ENCODE measurements at regions not wholly inside any gene's neighbourhood (a gene's known extent, or its start where the extent isn't known, plus 50 kb on each side); places are given as distances from the start of the nearest gene placed in this dataset.
A peak's percentile ranks its signal among the peaks of the same experiment; 100 is the strongest.

DNA sequence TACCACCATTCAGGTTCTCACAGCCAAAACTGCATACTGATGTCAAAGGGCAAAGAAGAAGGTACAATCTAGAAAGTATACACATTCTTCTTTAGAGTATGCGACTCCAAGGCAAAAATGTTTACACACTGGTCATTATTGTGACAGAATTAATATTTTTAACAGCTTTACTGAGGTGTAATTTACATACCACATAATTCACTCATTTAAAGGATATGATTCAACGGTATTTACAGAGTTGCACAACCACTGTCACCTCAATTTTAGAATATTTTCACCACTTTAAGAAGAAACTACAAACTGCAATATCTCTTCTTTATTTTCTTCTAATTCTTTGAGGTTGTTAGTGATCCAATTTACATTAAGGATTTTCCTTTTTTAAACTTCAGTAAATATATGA is 325.4 kb upstream of the SMIM31 start:
- DNase-seq: no peak

DNA sequence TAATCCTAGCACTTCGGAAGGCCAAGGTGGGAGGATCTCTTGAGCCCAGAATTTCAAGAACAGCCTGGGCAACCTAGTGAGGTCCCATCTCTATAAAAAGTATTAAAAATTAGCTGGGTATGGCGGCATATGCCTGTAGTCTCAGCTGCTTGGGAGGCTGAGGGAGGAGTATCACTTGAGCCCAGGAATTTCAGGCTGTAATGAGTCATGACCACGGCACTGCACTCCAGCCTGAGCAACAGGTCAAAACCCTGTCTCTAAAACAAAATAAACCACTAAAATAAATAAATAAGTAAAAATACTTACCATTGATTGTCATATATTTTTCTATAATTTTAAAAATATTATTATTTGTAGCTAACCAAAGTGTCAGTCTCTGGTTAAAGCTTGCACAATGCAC is 315.6 kb upstream of the SMIM31 start:
- no peak for DNase-seq

DNA sequence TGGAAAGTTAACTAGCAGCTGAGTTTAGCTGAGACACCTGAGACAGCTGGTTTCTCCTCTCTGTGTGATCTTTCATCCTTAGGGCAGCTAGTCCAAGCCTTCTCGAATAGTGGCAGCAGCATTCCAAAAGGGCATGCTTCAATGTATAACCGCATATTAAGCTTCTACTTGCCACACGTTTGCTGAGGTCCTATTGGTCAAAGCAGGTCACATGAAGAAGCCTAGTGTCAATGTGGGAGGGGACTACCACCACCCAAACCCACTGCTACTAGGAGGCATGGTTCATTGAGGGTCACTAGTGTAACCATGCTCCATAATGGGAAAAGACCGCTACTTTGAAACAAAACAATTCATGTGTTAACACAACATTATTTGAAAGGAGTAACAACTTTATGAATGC is 314.9 kb upstream of the SMIM31 start:
- DNase-seq: no peak

DNA sequence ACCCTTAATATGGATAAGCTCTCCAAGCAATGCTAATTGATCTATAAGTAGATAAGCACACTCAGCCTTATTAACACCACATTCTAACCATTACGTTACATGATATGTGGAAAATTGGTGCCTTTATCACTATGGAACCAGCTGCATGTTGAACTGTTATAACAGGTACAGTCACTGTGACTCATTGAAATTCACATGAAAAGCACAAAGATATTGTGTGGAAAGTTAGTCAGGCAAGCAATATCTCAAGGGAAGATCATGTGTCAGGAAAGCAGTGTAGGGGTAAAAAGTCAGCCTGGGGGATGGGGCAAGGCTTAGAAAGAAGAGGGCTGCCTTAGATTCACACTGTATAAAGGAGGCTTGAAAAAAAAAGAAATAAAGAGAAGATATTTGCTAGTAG is 313.7 kb upstream of the SMIM31 start:
- DNase-seq: no peak

DNA sequence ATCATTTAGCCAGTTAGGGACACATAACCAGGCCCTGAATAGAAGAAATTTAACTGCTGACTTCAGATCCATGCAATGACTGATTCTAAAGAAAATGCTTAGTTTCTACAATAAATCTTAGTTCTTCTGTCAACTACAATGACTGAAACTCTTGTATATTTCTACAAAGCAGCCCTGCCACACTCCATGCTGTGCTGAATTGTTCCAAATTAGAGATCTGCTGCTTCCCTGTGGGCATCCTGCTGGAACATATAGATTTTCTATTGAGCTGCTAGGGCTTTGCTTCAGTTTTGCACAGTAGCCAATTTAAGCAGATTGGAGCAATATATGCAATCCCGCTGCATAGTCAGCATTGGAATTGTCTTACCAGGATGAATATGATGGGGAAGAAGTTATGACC is 312.8 kb upstream of the SMIM31 start:
- DNase-seq: no peak

DNA sequence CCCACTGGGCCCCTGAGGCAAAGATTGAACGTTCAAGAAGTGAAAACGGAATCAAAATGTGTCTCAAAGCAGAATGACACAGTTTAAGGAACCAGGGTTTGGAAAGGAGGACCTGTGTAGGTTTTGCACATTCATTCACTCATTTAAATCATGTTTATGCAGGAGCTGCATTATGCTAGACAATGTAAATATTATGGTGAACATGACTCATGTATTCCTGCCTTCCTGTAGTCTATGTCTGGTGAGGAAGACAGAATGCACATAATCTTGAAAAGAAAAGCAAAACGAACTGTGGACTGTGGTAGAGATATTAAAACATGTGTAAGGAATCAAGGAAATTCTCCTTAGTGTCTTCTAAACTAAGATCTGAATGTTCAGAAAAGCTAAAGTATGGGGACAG is 311.8 kb upstream of the SMIM31 start:
- no peak for DNase-seq

DNA sequence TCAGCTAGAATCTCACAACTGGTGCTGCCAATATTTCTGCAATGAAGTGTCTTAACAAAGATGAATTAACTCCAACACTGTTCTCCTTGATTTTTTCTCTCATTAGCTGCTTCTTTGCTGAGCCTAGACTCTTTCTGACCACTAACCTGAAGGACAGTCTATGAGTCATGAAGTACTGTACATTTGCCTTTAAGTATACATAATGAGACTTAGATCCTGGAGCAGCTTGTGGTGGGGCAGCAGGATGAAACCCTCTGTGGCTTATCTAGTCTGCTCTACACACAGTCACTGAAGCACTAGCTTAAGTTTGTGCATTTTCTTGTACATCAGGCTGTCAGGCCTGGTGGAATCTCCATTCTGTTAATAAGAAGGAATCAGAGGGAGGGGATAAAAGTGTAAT is 307.4 kb upstream of the SMIM31 start:
- no peak for DNase-seq

DNA sequence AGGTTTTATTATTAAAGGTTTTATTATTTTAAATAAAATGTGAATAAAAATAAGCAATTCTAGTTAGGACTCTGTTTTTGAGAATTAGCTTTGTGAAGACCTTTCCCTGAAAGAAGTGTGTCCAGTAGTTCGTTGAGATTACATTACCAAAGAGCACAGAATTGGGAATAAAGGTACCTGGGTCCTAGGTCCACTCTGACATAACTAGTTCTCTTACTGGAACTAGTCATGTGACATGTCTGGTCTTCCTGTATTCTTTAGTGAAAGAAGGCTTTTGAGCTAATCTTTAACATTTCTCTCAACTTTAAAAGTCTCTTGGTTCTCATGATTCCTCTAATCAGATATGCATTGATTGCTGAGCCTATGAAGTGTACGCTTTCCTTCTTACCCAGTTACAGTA is 292.0 kb upstream of the SMIM31 start:
- DNase-seq: no peak

DNA sequence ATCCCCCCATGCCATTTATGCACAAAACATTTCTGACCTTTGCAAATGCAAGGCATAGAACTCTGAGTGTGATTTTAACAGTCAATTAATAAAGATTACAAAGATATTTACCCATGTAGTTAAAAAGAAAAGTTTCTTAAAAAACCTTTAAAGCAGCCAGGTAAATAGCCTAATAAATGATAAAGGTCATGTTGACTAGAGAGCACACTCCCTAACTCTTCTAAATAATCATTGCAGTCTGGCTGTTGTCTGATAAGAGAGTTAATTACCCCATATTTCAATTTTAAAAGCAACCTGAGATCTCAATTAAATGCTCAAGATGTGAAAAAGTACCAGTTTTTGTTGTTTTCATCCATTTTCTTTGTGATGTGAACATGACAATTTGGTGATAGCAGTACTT is 291.5 kb upstream of the SMIM31 start:
- no peak for DNase-seq

DNA sequence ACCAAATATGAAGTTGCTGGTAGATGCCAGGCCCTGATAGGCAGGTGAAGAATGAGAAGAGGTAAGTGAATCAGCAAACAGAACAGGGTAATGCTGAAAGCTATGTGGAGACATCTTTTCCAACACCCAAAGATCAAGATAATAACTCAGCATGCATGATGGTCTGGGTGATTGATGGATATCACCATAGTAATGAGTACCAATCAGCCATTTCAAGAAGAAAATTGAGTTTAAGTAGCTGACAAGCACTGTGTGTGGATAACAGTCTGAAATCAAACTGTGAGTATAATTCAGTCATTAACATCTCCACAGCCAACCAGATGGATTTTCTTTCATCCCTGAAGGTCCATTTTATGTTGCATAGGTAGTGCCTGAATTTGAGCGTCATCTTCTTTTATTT is 289.6 kb upstream of the SMIM31 start:
- no peak for DNase-seq

DNA sequence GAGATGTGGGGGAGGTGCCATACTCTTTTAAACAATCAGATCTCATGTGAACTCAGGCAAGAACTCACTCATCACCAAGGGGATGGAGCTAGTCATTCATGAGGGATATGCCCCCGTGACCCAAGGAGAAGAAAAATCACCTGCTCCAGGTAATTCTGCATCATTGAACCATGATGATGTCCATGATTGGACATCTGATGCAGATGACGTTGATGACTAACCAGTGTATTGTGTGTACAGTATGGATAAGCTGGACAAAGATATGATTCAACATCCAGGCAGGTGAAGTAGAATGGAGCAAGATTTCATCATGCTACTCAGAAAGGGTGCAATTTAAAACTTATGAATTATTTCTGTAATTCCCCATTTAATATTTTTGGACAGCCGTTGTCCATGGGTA is 286.4 kb upstream of the SMIM31 start:
- no peak for DNase-seq

DNA sequence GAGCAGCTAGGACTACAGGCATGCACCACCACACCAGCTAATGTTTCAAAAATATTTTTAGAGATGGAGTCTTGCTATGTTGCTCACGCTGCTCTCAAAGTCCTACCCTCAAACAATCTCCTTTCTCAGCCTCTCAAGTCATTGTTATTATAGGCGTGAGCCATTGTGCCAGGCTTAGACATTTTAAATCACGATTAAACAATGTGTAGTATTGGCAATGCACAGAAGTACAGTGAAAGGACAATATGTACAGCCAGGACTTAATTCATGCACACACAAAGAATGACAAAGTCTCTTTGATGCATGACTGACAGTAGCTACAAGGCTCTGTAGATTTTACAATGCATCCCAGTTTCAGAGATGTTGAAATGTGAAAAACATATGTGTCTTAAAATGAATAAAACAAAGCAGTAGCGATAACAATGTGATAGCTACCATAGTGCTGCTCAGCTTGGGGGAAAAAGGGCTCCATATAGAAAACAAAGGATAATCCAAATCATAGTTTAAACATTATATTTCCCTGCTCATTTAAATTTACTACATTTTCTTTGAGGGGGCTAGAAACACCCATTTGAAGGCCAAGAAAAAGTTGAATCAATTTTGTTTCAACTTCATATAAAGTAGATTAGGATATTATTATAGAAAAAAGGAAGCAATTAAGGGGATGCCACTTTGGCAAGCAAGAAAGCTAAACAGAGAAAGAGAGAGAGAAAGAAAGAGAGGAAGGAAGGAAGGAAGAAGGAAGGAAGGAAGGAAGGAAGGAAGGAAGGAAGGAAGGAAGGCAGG is 272.4 kb upstream of the SMIM31 start:
- DNase-seq: no peak

DNA sequence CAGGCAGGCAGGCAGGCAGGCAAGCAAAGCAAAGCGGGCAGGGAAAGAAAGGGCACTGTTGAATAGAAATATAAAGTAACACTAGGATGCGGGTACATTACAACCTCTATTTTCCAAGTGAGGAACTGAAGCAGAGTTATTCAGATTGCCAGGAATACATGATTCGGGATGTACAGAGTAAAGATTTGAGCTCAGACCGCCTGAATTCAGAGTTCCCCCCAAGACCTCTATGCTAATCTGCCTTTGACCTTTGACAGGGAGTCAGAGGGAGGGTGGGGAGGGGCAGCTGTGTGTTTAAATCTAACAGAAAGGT is 271.9 kb upstream of the SMIM31 start:
- DNase-seq: no peak

DNA sequence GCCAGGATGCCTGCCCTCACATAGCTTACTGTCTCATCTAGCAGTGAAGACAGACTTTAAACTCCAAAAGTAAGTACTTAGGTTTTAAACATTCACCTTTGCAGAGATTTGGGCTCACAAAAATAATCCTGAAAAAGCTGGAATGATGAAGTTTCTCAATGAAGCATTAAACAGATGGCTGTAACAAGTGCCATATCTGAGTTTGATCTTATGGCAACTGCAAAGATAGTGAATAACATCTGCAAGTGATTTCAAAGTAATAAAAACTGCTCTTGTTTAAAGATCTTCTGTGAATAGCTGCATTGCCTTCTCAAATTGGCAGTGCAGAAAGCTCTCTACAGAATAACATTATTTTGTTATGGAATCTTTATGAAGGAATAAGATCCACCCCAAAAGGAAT is 271.2 kb upstream of the SMIM31 start:
- DNase-seq: no peak

DNA sequence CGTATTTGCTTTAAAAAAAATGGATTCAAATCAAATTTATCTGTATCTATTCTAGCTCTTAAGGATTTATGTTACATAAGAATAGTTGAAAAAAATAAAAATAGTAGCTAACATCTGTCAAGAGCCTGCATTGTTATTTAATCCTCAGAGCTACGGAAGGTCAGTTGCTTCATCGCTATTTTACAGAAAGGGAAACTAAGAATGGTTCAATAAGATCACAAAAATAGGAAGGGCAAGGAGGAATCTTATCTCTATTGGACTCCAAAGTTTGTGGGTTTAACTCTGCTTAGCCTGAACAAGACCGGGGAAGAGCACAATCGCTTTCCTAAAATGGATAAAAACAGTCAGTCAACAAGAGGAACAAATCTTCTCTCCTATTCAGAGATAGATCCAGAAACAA is 270.2 kb upstream of the SMIM31 start:
- no peak for DNase-seq

DNA sequence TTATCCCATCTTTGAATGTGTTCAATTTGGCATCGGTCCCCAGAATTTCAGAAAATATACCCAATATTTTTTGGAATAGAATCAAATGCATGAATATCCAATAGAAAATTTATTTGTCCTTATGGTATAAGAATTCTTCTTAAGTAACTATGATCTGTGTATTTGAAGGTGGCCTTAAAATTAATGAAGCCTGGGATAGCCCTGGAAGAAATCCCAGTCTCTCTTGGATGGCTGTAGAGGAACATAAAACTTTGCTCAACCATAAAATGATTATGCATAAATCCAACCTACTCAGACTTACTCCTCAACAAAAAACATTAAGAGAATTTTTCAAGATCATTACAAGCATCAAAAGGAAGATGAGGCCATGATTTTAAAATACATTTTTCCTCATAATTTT is 269.4 kb upstream of the SMIM31 start:
- no peak for DNase-seq

DNA sequence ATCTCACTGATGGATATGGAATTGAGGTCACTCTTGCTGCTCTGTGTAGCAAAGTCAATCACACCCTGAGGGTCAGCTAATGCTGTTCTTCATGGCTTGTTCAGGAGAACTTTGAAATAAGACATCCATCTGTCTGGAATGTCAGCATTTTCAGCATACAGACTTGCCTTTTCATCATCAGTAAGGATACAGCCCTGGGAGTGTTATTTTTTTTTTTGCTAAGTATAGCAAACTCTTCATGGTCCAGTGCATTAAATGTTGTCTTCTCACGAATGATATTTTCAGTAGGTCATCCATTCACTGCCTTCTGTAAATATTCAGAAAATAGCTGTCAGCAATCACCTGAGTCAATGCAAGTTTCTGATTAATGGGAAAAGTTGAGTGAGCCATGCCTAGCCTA is 268.8 kb upstream of the SMIM31 start:
- no peak for DNase-seq

DNA sequence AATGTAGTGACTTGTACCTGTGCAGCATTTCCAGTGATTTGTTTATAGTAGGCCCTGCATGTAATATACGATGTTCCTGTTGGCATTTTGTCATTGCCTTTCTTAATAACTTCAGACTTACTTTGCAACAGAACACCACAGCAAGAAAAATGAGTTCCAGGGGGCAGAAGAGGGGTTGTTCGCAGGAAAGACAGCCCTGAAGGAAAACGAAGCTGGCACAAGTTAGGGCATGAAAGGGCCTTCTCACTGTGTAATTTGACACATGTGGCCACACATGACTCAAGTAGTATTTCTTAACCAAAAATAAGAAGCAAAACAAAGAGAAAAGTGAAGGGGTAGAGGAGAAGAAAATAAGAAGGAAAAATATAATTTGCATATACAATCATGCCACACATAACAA is 265.8 kb upstream of the SMIM31 start:
- DNase-seq: no peak

DNA sequence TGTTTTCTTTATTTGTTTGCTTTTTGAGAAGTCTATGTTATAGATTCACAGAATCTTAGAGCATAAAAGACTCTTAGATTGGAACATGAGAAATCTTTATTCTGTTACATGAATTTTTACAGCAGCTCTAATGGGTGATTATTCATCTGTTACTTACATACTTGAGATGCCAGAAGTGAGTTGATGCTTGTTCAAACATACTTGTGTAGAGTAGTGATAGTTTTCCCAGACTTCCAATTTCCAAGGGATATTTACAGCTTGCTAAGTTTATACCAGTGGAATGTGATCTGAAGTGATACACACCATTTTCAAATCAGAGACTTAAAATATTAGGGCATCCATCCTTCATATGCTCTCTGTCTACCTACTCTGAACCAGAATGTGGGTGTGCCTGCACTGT is 252.9 kb upstream of the SMIM31 start:
- no peak for DNase-seq

DNA sequence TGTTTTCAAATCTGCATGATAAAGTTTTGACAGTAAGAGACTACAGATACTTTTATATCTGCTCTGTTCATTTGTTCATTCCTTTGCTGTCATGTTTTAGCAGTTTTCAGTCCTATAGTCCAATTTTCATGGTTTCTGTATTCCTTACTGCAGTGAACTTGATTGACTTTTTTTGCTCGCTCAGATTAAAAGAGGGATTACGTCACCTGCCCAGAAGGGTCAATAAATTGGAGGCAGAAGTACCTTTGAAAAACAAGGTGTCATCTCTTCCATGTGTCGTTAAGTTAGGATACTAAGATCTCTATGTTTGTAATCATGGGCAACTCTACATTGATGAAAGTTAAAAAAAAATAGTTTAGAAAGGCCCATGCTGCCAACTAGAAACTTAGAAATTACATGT is 250.1 kb upstream of the SMIM31 start:
- DNase-seq: no peak

DNA sequence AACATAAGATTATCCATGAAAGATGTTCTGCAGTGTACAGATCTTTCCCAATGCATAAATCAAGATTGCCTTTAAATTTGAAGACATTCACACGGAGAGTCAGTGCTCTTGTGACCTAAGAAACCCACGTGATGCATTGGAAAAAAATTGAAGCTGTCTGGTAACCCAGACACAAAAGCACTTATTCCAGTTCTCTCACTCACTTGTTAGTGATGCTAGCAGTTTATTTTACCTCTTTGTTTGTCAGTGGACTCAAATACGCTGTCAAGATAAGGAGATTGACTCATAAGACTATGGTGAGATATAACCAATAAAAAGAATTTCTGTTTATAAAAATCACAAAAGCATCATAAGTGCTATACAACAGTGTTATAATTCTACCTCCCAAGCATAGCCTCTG is 245.8 kb upstream of the SMIM31 start:
- no peak for DNase-seq

DNA sequence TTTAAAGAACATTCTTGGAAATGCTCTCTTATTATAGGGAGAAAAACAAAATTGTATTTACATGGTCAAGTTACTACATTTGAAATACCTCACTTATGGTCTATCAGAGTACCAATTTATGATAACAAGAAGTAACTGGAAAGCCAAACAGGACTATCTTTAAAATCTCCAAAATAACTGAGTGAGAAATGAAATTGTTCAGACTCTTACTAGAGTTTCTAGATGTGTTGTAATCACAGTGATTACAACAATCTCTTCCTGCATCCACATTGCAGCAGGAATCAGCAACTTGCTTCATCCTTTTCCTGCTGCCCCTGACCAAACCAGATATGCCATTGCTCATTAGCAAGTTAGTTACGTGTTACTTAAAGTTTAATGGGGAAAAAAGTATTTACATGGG is 245.2 kb upstream of the SMIM31 start:
- DNase-seq: peak; percentile 81 to 82

DNA sequence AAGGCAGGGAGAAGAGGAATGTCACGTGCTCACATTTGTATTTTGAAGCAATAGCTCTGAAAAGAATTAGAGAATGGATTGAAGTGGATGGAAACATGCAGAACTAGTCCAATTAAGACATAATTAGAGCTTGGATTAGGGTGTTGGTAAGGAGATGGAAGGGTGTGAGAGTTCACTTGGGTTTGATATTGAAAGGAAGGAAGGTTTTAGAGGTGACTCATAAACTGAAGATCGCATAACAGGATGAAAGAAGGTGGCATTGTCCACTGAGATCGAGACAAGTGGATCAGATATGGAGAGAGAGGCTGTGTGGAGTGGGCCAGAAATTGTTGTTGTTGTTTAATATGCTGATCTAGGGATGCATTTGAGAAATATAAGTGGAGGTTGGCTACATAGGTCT is 244.0 kb upstream of the SMIM31 start:
- DNase-seq: peak; percentile 41 to 49

DNA sequence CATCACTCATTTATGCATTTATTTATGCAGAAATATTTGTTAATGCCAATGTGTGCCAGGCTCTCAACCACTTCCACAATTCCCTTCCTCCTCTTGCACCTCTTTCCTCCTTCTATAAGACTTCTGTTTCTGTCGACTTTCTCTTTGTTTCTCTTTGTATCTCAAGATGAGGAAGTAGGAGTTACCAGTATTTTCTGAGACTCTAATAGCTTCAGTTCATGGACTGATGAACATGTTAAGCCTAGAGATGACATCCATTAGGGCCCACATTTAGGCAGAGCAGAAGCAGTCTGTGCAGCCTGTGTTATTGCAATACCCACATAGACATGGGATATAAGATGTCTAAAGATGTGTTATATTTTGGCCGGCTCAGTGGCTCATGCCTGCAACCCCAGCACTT is 241.8 kb upstream of the SMIM31 start:
- peak; percentile 90 to 92 for DNase-seq

DNA sequence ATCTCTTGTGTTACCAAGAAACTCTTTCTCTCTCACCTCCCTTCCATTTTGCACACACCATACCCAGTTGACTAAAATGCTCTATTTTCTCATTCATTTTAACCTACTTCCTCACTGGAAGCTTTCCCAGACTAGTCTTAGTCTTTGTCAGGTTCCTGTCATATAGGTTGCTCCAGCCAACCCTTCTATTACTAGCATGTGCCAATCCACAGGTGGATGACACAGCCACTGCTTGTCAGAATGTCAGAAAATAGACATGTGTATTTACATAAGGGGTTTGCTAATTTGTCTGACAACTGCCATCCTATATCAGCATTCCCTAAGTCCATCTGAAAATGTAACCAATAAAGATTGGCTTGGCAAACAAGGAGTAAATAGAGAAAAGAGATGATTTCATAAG is 239.2 kb upstream of the SMIM31 start:
- no peak for DNase-seq

DNA sequence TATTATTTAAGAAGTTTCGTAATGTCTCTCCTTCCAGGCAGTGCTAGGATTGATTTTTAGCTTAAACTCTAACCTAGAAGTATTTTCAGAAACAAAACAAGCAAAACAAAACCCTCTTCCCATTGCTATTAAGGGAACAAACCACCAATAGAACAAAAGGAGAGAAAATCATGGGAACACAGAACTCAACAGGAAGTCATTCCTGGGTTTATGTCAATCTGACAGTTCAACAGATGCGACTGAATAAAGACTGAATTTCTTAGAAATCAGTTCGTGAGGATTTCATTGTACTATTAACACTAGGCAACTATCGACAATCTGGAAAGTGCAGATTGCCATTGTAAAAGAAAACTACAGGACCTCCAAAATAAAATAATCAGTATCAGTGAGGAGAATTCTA is 229.1 kb upstream of the SMIM31 start:
- DNase-seq: no peak

Data from AML-193 (cell line).